GM12872 (cell line): ENCODE measurements at regions not wholly inside any gene's neighbourhood (a gene's known extent, or its start where the extent isn't known, plus 50 kb on each side); places are given as distances from the start of the nearest gene placed in this dataset.

ENCODE experiments used
- TF ChIP-seq, protein P1 (sequence below): IDR thresholded peaks from 3 replicates; pipeline ENCODE4 v1.5.1; 2011; ENCODE audit warnings: low read depth, mild to moderate bottlenecking, low read length, moderate library complexity; ENCODE audit not compliant: insufficient read depth

DNA sequence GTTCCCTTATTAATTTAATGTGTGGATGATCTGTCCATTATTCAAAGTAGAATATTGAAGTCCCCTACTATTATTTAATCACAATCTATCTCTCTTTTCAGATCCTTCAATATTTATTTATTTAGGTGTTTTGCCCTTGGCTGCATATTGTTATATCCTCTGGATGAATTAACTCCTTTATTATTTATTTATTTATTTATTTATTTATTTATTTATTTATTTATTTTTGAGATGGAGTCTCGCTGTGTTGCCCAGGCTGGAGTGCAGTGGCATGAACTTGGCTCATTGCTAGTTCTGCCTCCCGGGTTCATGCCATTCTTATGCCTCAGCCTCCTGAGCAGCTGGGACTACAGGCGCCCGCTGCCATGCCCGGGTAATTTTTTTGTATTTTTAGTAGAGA, 776.6 kb upstream of the NXPH2 start:
- TF ChIP-seq, protein P1, sequence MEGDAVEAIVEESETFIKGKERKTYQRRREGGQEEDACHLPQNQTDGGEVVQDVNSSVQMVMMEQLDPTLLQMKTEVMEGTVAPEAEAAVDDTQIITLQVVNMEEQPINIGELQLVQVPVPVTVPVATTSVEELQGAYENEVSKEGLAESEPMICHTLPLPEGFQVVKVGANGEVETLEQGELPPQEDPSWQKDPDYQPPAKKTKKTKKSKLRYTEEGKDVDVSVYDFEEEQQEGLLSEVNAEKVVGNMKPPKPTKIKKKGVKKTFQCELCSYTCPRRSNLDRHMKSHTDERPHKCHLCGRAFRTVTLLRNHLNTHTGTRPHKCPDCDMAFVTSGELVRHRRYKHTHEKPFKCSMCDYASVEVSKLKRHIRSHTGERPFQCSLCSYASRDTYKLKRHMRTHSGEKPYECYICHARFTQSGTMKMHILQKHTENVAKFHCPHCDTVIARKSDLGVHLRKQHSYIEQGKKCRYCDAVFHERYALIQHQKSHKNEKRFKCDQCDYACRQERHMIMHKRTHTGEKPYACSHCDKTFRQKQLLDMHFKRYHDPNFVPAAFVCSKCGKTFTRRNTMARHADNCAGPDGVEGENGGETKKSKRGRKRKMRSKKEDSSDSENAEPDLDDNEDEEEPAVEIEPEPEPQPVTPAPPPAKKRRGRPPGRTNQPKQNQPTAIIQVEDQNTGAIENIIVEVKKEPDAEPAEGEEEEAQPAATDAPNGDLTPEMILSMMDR = no peak

DNA sequence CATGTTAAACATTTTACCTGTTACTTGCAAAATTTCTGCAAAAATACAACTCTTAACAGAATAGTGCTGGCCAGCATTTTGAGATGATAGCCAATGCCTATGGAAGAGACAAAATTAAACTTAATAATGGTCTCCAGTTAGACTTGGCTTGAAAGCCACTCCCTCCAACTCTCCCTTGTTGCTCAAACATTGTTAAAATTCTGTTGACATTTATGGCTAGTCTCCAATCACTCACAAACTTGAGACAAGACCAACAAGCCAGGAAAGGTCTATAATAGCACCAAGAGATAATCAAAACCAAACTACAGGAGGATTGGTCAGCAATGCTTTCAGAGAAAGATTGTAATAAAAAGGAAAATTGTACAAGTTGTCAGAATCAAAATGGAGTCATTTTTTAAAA, 770.7 kb upstream of the NXPH2 start:
- TF ChIP-seq, protein P1 = no peak

DNA sequence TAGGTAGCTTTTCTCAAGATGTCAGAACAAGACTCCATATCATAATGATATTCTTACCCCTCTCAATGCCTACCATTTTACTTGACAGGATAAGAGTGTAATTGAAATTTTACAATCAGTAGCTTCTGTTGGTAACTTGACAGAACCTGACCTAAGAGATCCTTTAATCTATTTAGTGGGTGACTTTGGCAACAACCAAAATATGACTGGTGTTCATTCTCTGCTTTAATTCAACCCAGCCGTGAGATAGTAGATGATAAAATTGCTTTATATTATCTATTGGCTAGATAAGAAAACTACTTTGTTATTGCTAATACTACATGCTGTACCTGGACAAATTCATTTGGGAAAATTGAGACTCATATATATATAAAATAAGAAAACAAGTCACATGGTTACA, 770.2 kb upstream of the NXPH2 start:
- TF ChIP-seq, protein P1 = no peak

DNA sequence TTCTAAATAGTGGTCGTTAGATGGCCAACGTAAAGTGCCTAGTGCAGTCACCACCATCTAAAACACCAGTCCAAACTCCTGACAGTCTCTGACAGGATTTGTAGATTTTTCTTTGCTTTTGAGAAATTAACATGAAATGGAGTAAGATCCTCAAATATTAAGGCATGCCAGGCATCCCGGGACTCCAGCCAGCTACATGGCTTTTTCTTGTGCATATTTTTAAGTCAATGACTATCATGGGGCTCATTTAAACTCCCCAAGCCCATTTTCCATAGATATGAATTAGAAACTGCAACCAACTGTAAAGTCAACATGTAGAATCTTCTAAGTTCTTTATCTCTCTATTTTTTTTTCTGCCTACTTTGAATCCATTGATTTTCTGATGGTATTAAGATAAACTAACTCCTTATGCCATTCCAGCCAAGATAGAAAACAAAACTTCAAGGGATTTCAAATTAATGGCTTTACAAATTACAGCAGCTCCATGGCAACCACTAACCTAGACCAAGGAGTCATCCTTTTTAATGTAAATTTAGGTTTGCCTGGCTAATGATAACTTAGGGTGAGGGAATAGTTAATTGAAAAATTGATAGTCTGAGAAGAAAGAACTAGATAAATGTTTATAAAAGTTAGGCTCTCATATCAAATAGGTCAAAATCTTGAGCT, 764.1 kb upstream of the NXPH2 start:
- TF ChIP-seq, protein P1 = no peak

DNA sequence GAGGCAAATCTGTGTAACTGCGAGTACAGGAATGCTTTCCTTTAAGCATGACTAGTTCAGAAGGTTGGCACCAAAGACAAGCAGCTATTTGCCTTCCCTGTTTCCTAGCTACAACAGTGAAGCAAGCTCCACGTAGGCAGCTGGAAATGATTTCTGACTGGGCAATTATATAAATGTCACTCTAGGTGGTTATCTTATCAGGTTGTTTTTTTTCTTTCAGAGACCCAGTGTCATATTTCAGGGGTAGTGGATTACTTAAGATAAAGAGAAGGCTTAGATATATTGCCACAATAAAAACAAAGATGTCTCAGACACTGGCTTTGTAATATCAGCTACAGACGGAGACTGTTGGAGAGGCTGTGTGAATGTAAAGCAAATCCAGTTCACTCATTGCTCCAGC, 748.9 kb upstream of the NXPH2 start:
- TF ChIP-seq, protein P1 = no peak

DNA sequence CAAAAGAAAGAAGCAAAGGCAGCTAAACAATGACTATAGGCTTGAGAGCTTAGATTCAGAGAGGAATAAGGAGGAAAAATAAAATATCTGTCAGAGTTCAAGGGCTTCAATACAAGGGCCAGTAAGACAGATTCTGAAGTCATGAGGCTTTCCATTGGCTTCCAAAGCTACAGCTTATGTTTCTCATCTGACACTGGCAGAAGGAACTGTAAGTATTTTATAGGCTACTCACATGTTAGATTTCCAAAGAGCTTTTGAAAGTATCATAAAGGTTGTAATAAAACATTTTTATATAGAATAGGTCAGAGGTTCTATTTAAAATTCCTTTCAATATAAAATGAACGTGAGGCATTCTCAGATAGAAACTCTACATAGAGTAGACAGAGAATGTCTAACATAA, 746.6 kb upstream of the NXPH2 start:
- TF ChIP-seq, protein P1 = no peak

DNA sequence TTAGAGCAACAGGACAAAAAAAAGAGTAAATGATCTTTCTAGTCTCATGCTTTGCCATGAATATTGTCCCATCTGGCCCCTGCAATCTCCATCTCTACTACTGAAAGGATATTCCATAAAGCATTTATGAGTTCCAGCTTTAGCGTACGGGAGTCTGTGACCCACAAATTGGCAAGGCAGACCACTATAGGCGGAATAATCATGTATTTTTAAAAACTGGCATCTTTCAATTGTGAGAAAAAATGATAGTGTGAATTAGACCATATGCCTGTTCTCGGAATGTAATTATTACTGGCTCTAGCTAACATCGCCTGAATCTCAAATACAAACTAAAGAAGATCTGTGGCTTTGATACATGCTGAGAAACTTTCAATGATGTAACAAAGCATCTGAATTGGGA, 738.1 kb upstream of the NXPH2 start:
- TF ChIP-seq, protein P1 = no peak
